ENCODE measurements at regions not wholly inside any gene's neighbourhood (a gene's known extent, or its start where the extent isn't known, plus 50 kb on each side); places are given as distances from the start of the nearest gene placed in this dataset.

DNA sequence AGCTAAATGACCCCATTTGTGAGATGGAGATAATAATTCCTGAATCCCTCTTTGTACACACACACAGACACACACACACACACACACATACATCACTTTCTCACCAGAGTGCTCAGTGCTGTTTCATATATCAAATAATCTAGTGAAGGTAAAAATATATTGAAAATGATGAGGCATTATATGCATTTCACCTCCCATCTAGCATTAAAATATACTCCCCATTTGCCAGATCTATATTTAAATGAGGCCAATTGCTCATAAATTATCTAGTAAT, 490.7 kb upstream of the FLRT2 start:
- TF ChIP-seq, protein P1, sequence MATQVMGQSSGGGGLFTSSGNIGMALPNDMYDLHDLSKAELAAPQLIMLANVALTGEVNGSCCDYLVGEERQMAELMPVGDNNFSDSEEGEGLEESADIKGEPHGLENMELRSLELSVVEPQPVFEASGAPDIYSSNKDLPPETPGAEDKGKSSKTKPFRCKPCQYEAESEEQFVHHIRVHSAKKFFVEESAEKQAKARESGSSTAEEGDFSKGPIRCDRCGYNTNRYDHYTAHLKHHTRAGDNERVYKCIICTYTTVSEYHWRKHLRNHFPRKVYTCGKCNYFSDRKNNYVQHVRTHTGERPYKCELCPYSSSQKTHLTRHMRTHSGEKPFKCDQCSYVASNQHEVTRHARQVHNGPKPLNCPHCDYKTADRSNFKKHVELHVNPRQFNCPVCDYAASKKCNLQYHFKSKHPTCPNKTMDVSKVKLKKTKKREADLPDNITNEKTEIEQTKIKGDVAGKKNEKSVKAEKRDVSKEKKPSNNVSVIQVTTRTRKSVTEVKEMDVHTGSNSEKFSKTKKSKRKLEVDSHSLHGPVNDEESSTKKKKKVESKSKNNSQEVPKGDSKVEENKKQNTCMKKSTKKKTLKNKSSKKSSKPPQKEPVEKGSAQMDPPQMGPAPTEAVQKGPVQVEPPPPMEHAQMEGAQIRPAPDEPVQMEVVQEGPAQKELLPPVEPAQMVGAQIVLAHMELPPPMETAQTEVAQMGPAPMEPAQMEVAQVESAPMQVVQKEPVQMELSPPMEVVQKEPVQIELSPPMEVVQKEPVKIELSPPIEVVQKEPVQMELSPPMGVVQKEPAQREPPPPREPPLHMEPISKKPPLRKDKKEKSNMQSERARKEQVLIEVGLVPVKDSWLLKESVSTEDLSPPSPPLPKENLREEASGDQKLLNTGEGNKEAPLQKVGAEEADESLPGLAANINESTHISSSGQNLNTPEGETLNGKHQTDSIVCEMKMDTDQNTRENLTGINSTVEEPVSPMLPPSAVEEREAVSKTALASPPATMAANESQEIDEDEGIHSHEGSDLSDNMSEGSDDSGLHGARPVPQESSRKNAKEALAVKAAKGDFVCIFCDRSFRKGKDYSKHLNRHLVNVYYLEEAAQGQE (IDR thresholded peaks at IDR 0.05; ENCODE audit: insufficient read depth in 1 of 2, low read depth in 2 of 2, low read length in 1 of 2), result no peak
- TF ChIP-seq CTCF (IDR thresholded peaks at IDR 0.05), result no peak
